Activated CD4-positive, alpha-beta T cell treated with anti-CD3 and anti-CD28 coated beads, Interleukin-2, amount 10 ng/mL, durations not matched to agents 24 days and 14 days (primary cell): ENCODE measurements at regions not wholly inside any gene's neighbourhood (a gene's known extent, or its start where the extent isn't known, plus 50 kb on each side); places are given as distances from the start of the nearest gene placed in this dataset.

Source experiments
- DNase-seq: peaks from one replicate; pipeline ENCODE4 v3.0.0; 2022
- H3K27ac Mint-ChIP-seq: one replicate; pipeline ENCODE4 v1.8.0; 2022; ENCODE audit warnings: mild to moderate bottlenecking, mixed read lengths
- H3K27me3 Mint-ChIP-seq: one replicate; pipeline ENCODE4 v1.8.0; 2022; ENCODE audit warnings: mixed read lengths
- H3K36me3 Mint-ChIP-seq: one replicate; pipeline ENCODE4 v1.8.0; 2022; ENCODE audit warnings: low read depth, mild to moderate bottlenecking, mixed read lengths
- H3K4me1 Mint-ChIP-seq: one replicate; pipeline ENCODE4 v1.8.0; 2021; ENCODE audit warnings: mixed read lengths
- H3K4me3 Mint-ChIP-seq: one replicate; pipeline ENCODE4 v1.8.0; 2022; ENCODE audit warnings: mild to moderate bottlenecking, moderate library complexity, mixed read lengths
- H3K9me3 Mint-ChIP-seq: one replicate; pipeline ENCODE4 v1.8.0; 2021; ENCODE audit warnings: mixed read lengths
- intact Hi-C: fragments of 100-400 bp; cut with micrococcal nuclease; formaldehyde crosslinking; loops from one replicate; pipeline ENCODE4 v1.15.1; 2023

GRCh38 chr10:130561681-130562080 lies 425.5 kb downstream of the GLRX3 start:
- Mint-ChIP-seq H3K4me3 (no peak overlapping the region), H3K27ac (no peak overlapping the region)
- intact Hi-C loops = no loop called here

GRCh38 chr10:130567011-130567410 lies 430.8 kb downstream of the GLRX3 start:
- Mint-ChIP-seq H3K27me3 (no peaks in the 10 kb centered on the region), H3K4me3 (no peak overlapping the region), H3K9me3 (no peaks in the 10 kb centered on the region), H3K27ac (no peak overlapping the region), H3K4me1 (no peaks in the 10 kb centered on the region), H3K36me3 (no peaks in the 10 kb centered on the region)
- intact Hi-C loops = no loop called here
- no peak for DNase-seq

More at GRCh38 chr10:130561681-130562080, 425.5 kb downstream of the GLRX3 start:
- DNase-seq = no peak
- Mint-ChIP-seq H3K27me3 (no peaks in the 10 kb centered on the region), H3K36me3 (no peaks in the 10 kb centered on the region), H3K9me3 (no peaks in the 10 kb centered on the region), H3K4me1 (no peaks in the 10 kb centered on the region)

- Mint-ChIP-seq H3K36me3 (no peaks in the 10 kb centered on the region), H3K4me3 (no peak overlapping the region), H3K9me3 (no peaks in the 10 kb centered on the region), H3K4me1 (no peaks in the 10 kb centered on the region), H3K27me3 (no peaks in the 10 kb centered on the region), H3K27ac (no peak overlapping the region)
- intact Hi-C loops = no loop called here
- no peak for DNase-seq
These were observed 431.2 kb downstream of the GLRX3 start for GRCh38 chr10:130567436-130567835.

- Mint-ChIP-seq H3K4me3 (no peak overlapping the region), H3K27ac (no peak overlapping the region), H3K27me3 (no peaks in the 10 kb centered on the region), H3K4me1 (no peaks in the 10 kb centered on the region), H3K36me3 (no peaks in the 10 kb centered on the region), H3K9me3 (no peaks in the 10 kb centered on the region)
- intact Hi-C loops = no loop called here
- no peak for DNase-seq
These were observed 432.1 kb downstream of the GLRX3 start for GRCh38 chr10:130568246-130568645.

GRCh38 chr10:130570074-130570473 lies 433.9 kb downstream of the GLRX3 start:
- Mint-ChIP-seq H3K27ac (no peak overlapping the region), H3K4me3 (no peak overlapping the region), H3K9me3 (no peaks in the 10 kb centered on the region), H3K27me3 (no peaks in the 10 kb centered on the region), H3K36me3 (no peaks in the 10 kb centered on the region), H3K4me1 (no peaks in the 10 kb centered on the region)
- intact Hi-C loops = no loop called here
- no peak for DNase-seq

GRCh38 chr10:130571674-130572073 lies 435.5 kb downstream of the GLRX3 start:
- H3K4me3 Mint-ChIP-seq = no peak overlapping the region
- no peak overlapping the region for H3K27ac Mint-ChIP-seq
- intact Hi-C loops = no loop called here
- H3K27me3 Mint-ChIP-seq = no peaks in the 10 kb centered on the region
- H3K9me3 Mint-ChIP-seq = no peaks in the 10 kb centered on the region
- H3K4me1 Mint-ChIP-seq = no peaks in the 10 kb centered on the region
- DNase-seq = no peak
- H3K36me3 Mint-ChIP-seq = no peaks in the 10 kb centered on the region

GRCh38 chr10:130573446-130573845 lies 437.3 kb downstream of the GLRX3 start:
- Mint-ChIP-seq H3K4me3 (no peak overlapping the region), H3K27me3 (no peaks in the 10 kb centered on the region), H3K4me1 (no peaks in the 10 kb centered on the region), H3K36me3 (no peaks in the 10 kb centered on the region), H3K27ac (no peak overlapping the region), H3K9me3 (no peaks in the 10 kb centered on the region)
- intact Hi-C loops = no loop called here
- no peak for DNase-seq

GRCh38 chr10:130575756-130576285 lies 439.6 kb downstream of the GLRX3 start:
- Mint-ChIP-seq H3K4me3 (no peak overlapping the region), H3K9me3 (no peaks in the 10 kb centered on the region), H3K36me3 (no peaks in the 10 kb centered on the region), H3K27ac (no peak overlapping the region), H3K27me3 (no peaks in the 10 kb centered on the region), H3K4me1 (no peaks in the 10 kb centered on the region)
- no peak for DNase-seq
- intact Hi-C loops = no loop called here

GRCh38 chr10:130576427-130576826 lies 440.2 kb downstream of the GLRX3 start:
- Mint-ChIP-seq H3K4me3 (no peak overlapping the region), H3K27ac (no peak overlapping the region), H3K4me1 (no peaks in the 10 kb centered on the region), H3K36me3 (no peaks in the 10 kb centered on the region), H3K9me3 (no peaks in the 10 kb centered on the region), H3K27me3 (no peaks in the 10 kb centered on the region)
- intact Hi-C loops = no loop called here
- no peak for DNase-seq

GRCh38 chr10:130577039-130577438 lies 440.8 kb downstream of the GLRX3 start:
- no peak for DNase-seq
- Mint-ChIP-seq H3K4me3 (no peak overlapping the region), H3K4me1 (no peaks in the 10 kb centered on the region), H3K27me3 (no peaks in the 10 kb centered on the region), H3K9me3 (no peaks in the 10 kb centered on the region), H3K27ac (no peak overlapping the region), H3K36me3 (no peaks in the 10 kb centered on the region)
- intact Hi-C loops = no loop called here

GRCh38 chr10:130578532-130579289 lies 442.5 kb downstream of the GLRX3 start:
- no peak for DNase-seq
- Mint-ChIP-seq H3K4me1 (no peaks in the 10 kb centered on the region), H3K36me3 (no peaks in the 10 kb centered on the region), H3K4me3 (no peak overlapping the region), H3K27ac (no peak overlapping the region), H3K27me3 (no peaks in the 10 kb centered on the region), H3K9me3 (no peaks in the 10 kb centered on the region)
- intact Hi-C loops = no loop called here

- Mint-ChIP-seq H3K4me1 (no peaks in the 10 kb centered on the region), H3K36me3 (no peaks in the 10 kb centered on the region), H3K4me3 (no peak overlapping the region), H3K9me3 (no peaks in the 10 kb centered on the region), H3K27me3 (no peaks in the 10 kb centered on the region), H3K27ac (no peak overlapping the region)
- intact Hi-C loops = no loop called here
- no peak for DNase-seq
These were observed 443.7 kb downstream of the GLRX3 start for GRCh38 chr10:130579913-130580312.

GRCh38 chr10:130580975-130581374 lies 444.8 kb downstream of the GLRX3 start:
- intact Hi-C loops = no loop called here
- no peaks in the 10 kb centered on the region for H3K4me1 Mint-ChIP-seq
- no peak overlapping the region for H3K4me3 Mint-ChIP-seq
- no peaks in the 10 kb centered on the region for H3K27me3 Mint-ChIP-seq
- H3K9me3 Mint-ChIP-seq = no peaks in the 10 kb centered on the region
- no peak for DNase-seq
- H3K27ac Mint-ChIP-seq = no peak overlapping the region
- no peaks in the 10 kb centered on the region for H3K36me3 Mint-ChIP-seq

- Mint-ChIP-seq H3K27me3 (no peaks in the 10 kb centered on the region), H3K4me3 (no peak overlapping the region), H3K36me3 (no peaks in the 10 kb centered on the region), H3K9me3 (no peaks in the 10 kb centered on the region), H3K27ac (no peak overlapping the region), H3K4me1 (no peaks in the 10 kb centered on the region)
- intact Hi-C loops = no loop called here
- DNase-seq = no peak
These were observed 451.5 kb downstream of the GLRX3 start for GRCh38 chr10:130587718-130588117.

- Mint-ChIP-seq H3K9me3 (no peaks in the 10 kb centered on the region), H3K27ac (no peak overlapping the region), H3K27me3 (no peaks in the 10 kb centered on the region), H3K4me1 (no peaks in the 10 kb centered on the region), H3K36me3 (no peaks in the 10 kb centered on the region), H3K4me3 (no peak overlapping the region)
- no peak for DNase-seq
- intact Hi-C loops = no loop called here
These were observed 469.8 kb downstream of the GLRX3 start for GRCh38 chr10:130606001-130606405.
